GM10266 (cell line): ENCODE measurements at regions not wholly inside any gene's neighbourhood (a gene's known extent, or its start where the extent isn't known, plus 50 kb on each side); places are given as distances from the start of the nearest gene placed in this dataset.

Experiments used
- DNase-seq: peaks from one replicate; pipeline ENCODE4 v3.0.0; 2012; ENCODE audit errors: extremely low spot score
- TF ChIP-seq, protein P1 (sequence below): IDR thresholded peaks from 2 replicates; pipeline ENCODE4 v1.5.1; 2012; ENCODE audit warnings: mild to moderate bottlenecking, low read depth; ENCODE audit not compliant: control insufficient read depth, insufficient read depth; ENCODE audit errors: missing control alignments

DNA sequence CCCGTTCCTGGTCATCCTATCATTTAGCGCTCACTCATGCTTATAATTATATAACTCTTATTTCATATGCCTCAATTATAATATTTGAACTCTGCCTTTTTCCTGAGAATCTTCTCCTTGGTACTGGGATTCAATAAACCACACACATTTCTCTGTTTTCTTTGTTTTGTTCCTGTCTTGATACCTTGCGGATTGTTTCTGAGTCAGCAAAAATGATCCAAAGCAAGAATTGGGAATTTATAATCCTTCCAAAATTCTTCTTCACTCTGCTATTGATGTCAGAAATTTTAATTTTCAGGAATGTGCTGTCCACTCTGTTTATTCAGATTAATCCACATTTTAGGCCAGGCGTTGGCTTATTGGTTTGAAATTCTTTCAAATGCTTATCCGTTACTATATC is 886.0 kb downstream of the SUCLG1 start:
- TF ChIP-seq, protein P1, sequence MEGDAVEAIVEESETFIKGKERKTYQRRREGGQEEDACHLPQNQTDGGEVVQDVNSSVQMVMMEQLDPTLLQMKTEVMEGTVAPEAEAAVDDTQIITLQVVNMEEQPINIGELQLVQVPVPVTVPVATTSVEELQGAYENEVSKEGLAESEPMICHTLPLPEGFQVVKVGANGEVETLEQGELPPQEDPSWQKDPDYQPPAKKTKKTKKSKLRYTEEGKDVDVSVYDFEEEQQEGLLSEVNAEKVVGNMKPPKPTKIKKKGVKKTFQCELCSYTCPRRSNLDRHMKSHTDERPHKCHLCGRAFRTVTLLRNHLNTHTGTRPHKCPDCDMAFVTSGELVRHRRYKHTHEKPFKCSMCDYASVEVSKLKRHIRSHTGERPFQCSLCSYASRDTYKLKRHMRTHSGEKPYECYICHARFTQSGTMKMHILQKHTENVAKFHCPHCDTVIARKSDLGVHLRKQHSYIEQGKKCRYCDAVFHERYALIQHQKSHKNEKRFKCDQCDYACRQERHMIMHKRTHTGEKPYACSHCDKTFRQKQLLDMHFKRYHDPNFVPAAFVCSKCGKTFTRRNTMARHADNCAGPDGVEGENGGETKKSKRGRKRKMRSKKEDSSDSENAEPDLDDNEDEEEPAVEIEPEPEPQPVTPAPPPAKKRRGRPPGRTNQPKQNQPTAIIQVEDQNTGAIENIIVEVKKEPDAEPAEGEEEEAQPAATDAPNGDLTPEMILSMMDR = no peak
- no peak for DNase-seq

GRCh38 chr2:83572400-83572799 is 886.7 kb downstream of the SUCLG1 start:
- TF ChIP-seq, protein P1 = no peak
- DNase-seq = no peak

GRCh38 chr2:83567551-83567950 is 891.5 kb downstream of the SUCLG1 start:
- TF ChIP-seq, protein P1 = no peak
- DNase-seq = no peak

DNA sequence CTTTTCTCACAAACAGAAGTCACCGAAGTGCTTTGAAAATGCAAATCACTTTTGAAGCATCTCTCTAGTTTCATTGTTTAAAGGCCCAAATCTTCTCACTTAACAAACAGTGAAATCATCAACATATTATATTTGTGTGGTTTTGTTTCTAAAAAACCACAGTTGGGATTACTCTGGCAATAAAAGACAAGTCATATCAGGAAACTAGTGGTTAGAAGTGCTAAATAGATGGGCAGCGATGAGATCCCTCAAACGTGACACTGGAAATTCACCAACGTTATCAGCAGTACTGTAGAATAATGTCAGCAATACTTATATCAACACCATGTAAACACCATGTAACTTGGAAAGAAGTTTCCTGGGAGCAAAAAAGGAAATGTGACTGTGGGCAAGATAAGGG is 893.5 kb downstream of the SUCLG1 start:
- no peak for DNase-seq
- TF ChIP-seq, protein P1 = no peak

GRCh38 chr2:83565181-83565580 is 893.9 kb downstream of the SUCLG1 start:
- TF ChIP-seq, protein P1 = no peak
- no peak for DNase-seq

GRCh38 chr2:83561592-83561991 is 897.5 kb downstream of the SUCLG1 start:
- DNase-seq = no peak
- TF ChIP-seq, protein P1 = no peak

DNA sequence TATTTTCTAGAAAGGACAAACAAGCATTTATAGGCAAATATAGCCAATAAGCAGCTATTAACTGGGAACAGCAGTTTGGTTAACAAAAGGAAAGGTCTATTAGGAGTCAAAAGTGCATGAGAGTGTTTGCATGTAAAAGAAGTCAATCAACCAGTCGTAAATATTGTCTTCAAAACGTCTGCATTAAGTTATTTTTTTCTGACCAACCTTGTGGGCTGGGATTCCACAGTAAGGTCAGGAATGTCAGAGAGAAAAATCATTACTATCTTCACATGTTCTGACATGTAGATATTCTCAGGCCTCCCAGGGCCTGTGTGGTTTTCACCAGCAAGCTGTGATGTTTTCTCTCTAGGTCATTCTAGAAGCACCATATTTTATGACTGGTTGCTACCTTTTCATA is 922.5 kb downstream of the SUCLG1 start:
- TF ChIP-seq, protein P1 = no peak
- DNase-seq = no peak
